ENCODE measurements at regions not wholly inside any gene's neighbourhood (a gene's known extent, or its start where the extent isn't known, plus 50 kb on each side); places are given as distances from the start of the nearest gene placed in this dataset.

GRCh38 chr3:177552051-177552450 lies 354.8 kb upstream of the TBL1XR1 start:
- H3K27ac Mint-ChIP-seq, result no peak overlapping the region

GRCh38 chr3:177553012-177553411 lies 355.7 kb upstream of the TBL1XR1 start:
- TF ChIP-seq, protein P1, sequence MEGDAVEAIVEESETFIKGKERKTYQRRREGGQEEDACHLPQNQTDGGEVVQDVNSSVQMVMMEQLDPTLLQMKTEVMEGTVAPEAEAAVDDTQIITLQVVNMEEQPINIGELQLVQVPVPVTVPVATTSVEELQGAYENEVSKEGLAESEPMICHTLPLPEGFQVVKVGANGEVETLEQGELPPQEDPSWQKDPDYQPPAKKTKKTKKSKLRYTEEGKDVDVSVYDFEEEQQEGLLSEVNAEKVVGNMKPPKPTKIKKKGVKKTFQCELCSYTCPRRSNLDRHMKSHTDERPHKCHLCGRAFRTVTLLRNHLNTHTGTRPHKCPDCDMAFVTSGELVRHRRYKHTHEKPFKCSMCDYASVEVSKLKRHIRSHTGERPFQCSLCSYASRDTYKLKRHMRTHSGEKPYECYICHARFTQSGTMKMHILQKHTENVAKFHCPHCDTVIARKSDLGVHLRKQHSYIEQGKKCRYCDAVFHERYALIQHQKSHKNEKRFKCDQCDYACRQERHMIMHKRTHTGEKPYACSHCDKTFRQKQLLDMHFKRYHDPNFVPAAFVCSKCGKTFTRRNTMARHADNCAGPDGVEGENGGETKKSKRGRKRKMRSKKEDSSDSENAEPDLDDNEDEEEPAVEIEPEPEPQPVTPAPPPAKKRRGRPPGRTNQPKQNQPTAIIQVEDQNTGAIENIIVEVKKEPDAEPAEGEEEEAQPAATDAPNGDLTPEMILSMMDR (IDR thresholded peaks at IDR 0.05), result no peak
- TF ChIP-seq EZH2 (IDR thresholded peaks at IDR 0.05; ENCODE audit: borderline replicate concordance, insufficient read depth, low read depth, low read length, poor library complexity, severe bottlenecking), result no peak
- Histone ChIP-seq H4K20me1 (ENCODE audit: control insufficient read depth, insufficient read depth, low read length, poor library complexity, severe bottlenecking) (no peaks in the 10 kb centered on the region), H3K79me2 (ENCODE audit: control insufficient read depth, insufficient read depth, low read length) (no peaks in the 10 kb centered on the region), H3K4me3 (ENCODE audit: control extremely low read depth in 1 of 5, extremely low read depth in 1 of 5, insufficient read depth in 1 of 5, low read depth in 2 of 5, low read length in 4 of 5) (no peak overlapping the region), H3K9ac (ENCODE audit: low read length) (no peak overlapping the region), H3K4me2 (replicated peaks; ENCODE audit: low read depth, low read length, poor library complexity, severe bottlenecking) (no peak overlapping the region), H3K9me3 (ENCODE audit: control extremely low read depth in 1 of 3, control insufficient read depth in 2 of 3, insufficient read depth in 1 of 3, low read length in 2 of 3) (no peaks in the 10 kb centered on the region), H2AFZ (ENCODE audit: insufficient read depth, low read depth, low read length, poor library complexity, severe bottlenecking) (no peak overlapping the region), H3K27ac (ENCODE audit: low read length in 2 of 2) (no peak overlapping the region), H3K4me1 (ENCODE audit: control insufficient read depth in 2 of 2, insufficient read depth in 2 of 2, low read length in 2 of 2) (peaks cover 0 to 13% of the 10 kb centered on the region in 2 donors), H3K36me3 (replicated peaks in 1 of 2; ENCODE audit: control extremely low read depth in 1 of 2, control insufficient read depth in 1 of 2, extremely low read depth in 1 of 2, insufficient read depth in 2 of 2, low read length in 1 of 2) (no peaks in the 10 kb centered on the region), H3K27me3 (replicated peaks in 1 of 4; ENCODE audit: control extremely low read depth in 1 of 4, control insufficient read depth in 3 of 4, insufficient read depth in 4 of 4, low read length in 3 of 4) (no peaks in the 10 kb centered on the region)
- Mint-ChIP-seq H3K9me3 (ENCODE audit: insufficient read depth) (no peaks in the 10 kb centered on the region), H3K4me3 (no peak overlapping the region), H3K4me1 (peaks cover 9% of the 10 kb centered on the region), H3K27me3 (no peaks in the 10 kb centered on the region), H3K27ac (no peak overlapping the region)
- intact Hi-C loops (cut with micrococcal nuclease), result no loop called here
- ChIA-PET POLR2A (no interaction called here), CTCF (interaction anchor here (0.6 to 0.8 kb wide), 2 partner anchors 52 to 259 kb away, joined by 3 read pairs; no protein-coding TSS in a partner anchor)
- DNase-seq, result no peak
- 100% methylated on average over 1 of the region's 2 CpGs for WGBS (ENCODE audit: insufficient coverage)
- ATAC-seq (ENCODE audit: low read depth), result no peak

More at GRCh38 chr3:177552051-177552450, 354.8 kb upstream of the TBL1XR1 start:
- no peaks in the 10 kb centered on the region for H3K9me3 ChIP-seq (ENCODE audit: control extremely low read depth in 1 of 3, control insufficient read depth in 2 of 3, insufficient read depth in 1 of 3, low read length in 2 of 3)
- ChIA-PET POLR2A (no interaction called here), CTCF (no interaction called here)
- Mint-ChIP-seq H3K4me1 (peaks cover 9% of the 10 kb centered on the region), H3K27me3 (no peaks in the 10 kb centered on the region), H3K9me3 (ENCODE audit: insufficient read depth) (no peaks in the 10 kb centered on the region), H3K4me3 (no peak overlapping the region)
- ATAC-seq (ENCODE audit: low read depth) (no peak), DNase-seq (no peak)
- intact Hi-C loops (cut with micrococcal nuclease), result no loop called here
- H3K4me2 ChIP-seq (replicated peaks; ENCODE audit: low read depth, low read length, poor library complexity, severe bottlenecking), result no peak overlapping the region
- H3K4me3 ChIP-seq (ENCODE audit: control extremely low read depth in 1 of 5, extremely low read depth in 1 of 5, insufficient read depth in 1 of 5, low read depth in 2 of 5, low read length in 4 of 5), result no peak overlapping the region
- peaks cover 0 to 13% of the 10 kb centered on the region in 2 donors for H3K4me1 ChIP-seq (ENCODE audit: control insufficient read depth in 2 of 2, insufficient read depth in 2 of 2, low read length in 2 of 2)
- H3K36me3 ChIP-seq (replicated peaks in 1 of 2; ENCODE audit: control extremely low read depth in 1 of 2, control insufficient read depth in 1 of 2, extremely low read depth in 1 of 2, insufficient read depth in 2 of 2, low read length in 1 of 2), result no peaks in the 10 kb centered on the region
- H3K79me2 ChIP-seq (ENCODE audit: control insufficient read depth, insufficient read depth, low read length), result no peaks in the 10 kb centered on the region
- no peak overlapping the region for H2AFZ ChIP-seq (ENCODE audit: insufficient read depth, low read depth, low read length, poor library complexity, severe bottlenecking)
- no peaks in the 10 kb centered on the region for H3K27me3 ChIP-seq (replicated peaks in 1 of 4; ENCODE audit: control extremely low read depth in 1 of 4, control insufficient read depth in 3 of 4, insufficient read depth in 4 of 4, low read length in 3 of 4)
- TF ChIP-seq, protein P1 (IDR thresholded peaks at IDR 0.05), result no peak
- TF ChIP-seq EZH2 (IDR thresholded peaks at IDR 0.05; ENCODE audit: borderline replicate concordance, insufficient read depth, low read depth, low read length, poor library complexity, severe bottlenecking), result no peak
- no peaks in the 10 kb centered on the region for H4K20me1 ChIP-seq (ENCODE audit: control insufficient read depth, insufficient read depth, low read length, poor library complexity, severe bottlenecking)
- H3K9ac ChIP-seq (ENCODE audit: low read length), result no peak overlapping the region
- no CpG with 5 or more reads among the region's 1 CpG for WGBS (ENCODE audit: insufficient coverage)
- H3K27ac ChIP-seq (ENCODE audit: low read length in 2 of 2), result no peak overlapping the region
